ENCODE measurements at regions not wholly inside any gene's neighbourhood (a gene's known extent, or its start where the extent isn't known, plus 50 kb on each side); places are given as distances from the start of the nearest gene placed in this dataset.

DNA sequence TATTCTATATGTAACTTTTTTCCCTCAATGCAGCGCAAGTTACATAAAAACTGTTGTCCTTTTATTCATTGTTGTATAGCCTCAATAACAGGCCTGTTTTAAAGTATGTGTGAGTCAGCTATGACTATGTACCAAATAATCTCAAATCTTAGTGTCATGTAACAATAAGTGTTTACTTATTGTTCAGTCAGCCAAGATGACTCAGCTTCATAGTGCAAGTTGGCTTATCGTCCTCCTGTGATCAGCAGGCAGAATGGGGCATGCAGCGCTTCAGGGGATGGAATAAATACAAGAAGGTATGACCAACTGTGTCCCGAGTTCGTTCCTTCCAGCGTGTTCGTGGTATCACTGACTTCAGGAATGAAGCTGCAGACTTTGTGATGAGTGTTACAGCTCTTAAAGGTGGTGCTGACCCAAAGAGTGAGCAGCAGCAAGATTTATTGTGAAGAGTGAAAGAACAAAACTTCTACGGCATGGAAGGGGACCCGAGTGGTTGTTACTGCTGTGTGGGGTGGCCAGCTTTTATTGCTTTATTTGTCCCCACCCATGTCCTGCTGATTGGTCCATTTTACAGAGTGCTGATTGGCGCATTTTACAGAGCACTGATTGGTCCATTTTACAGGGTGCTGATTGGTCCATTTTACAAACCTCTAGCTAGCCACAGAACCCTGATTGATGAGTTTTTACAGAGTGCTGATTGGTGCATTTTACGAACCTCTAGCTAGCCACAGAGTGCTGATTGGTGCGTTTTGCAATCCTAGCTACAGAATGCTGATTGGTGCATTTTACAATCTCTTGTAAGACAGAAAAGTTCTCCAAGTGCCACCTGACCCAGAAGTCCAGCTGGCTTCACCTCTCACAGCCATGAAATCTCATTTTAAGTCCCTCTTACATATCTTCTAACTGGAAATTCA, 1016.0 kb downstream of the MCTP2 start:
- DNase-seq (ENCODE audit: low read depth in 2 of 2): peak; percentile 59 to 64

DNA sequence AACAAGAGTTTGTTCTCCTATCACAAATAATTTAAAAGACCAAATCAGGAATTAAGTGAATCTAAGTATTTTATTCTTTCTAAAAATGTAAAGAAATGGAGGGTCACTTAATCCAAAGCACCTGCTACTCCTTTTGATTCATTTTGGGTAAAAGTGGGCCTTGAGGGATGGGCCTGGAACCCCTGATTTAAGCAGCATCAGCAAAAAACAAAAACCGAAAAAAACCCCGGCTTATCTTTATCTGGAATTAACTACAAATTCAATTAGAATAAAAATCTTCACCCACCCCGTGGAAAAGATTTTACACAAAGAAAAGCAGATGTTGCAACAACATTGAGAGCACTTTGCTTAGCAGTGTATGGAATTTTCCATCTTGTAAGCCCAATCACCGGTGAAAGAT, 1018.2 kb downstream of the MCTP2 start:
- no peak for DNase-seq (ENCODE audit: low read depth in 2 of 2)

GRCh38 chr15:95252404-95252803, 1021.0 kb downstream of the MCTP2 start:
- no peak for DNase-seq (ENCODE audit: low read depth in 2 of 2)

GRCh38 chr15:95254263-95254662, 1022.9 kb downstream of the MCTP2 start:
- no peak for DNase-seq (ENCODE audit: low read depth in 2 of 2)

DNA sequence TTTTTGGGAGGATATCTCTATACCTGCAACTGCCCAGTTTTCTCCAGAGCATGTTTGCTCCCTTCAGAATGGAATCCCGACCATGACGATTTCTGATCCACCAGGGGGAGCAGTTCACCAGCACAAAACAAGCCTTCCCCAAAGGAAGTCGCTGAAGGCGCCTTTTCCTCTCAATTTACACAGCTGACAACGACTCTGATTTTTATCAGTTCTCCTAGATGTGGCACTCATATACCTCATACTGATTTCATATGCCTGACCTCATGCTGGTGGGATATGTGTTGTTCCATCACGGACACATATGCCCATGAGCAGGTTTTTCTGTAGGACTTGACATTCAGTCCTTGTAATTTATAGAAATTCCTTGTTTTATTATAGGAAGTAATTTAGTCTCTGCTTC, 1028.2 kb downstream of the MCTP2 start:
- DNase-seq (ENCODE audit: low read depth in 2 of 2): peak in 1 of 2 experiments; percentile 33

GRCh38 chr15:95259965-95260364, 1028.6 kb downstream of the MCTP2 start:
- DNase-seq (ENCODE audit: low read depth in 2 of 2): no peak

DNA sequence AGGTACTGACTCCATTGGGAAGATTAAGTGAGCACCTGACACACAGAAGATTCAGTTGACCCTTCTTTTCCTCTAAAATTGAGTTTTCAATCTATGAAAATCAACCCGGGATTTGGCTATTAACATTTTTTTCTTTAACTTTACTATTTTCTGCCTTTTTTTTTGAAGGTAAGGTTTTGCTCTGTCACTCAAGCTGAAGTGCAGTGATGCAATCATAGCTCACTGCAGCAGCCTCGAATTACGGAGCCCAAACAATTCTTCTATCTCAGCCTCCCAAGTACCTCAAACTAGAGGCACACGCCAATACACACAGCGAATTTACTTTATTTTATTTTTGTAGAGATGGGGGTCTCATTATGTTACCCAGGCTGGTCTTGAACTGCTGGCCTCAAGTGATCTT, 1029.5 kb downstream of the MCTP2 start:
- no peak for DNase-seq (ENCODE audit: low read depth in 2 of 2)

- no peak for DNase-seq (ENCODE audit: low read depth in 2 of 2)
Measured at GRCh38 chr15:95261546-95261945, 1030.2 kb downstream of the MCTP2 start.

DNA sequence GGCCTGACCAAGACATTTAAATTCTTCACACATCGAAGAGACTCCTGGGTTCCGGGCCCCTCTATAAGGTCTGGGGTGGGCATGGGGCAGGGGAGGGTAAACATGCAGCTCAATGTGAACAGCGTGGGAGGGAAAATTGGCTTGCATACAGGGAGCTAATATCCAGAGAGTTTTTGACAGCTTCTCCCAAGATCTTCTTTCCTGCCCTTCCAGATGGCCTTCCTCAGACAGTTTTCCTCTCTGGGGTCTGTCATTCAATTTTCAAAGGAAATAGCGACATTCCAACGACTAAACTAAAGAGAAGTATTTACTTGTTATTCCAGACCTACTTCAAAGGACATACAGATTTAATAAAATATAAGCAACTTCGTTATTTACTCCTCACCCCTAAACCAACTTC, 1030.6 kb downstream of the MCTP2 start:
- DNase-seq (ENCODE audit: low read depth in 2 of 2): no peak

- peak; percentile 54 to 62 for DNase-seq (ENCODE audit: low read depth in 2 of 2)
Measured at GRCh38 chr15:95262866-95263564, 1031.7 kb downstream of the MCTP2 start.

- no peak for DNase-seq (ENCODE audit: low read depth in 2 of 2)
Measured at GRCh38 chr15:95263751-95264150, 1032.4 kb downstream of the MCTP2 start.

GRCh38 chr15:95265419-95265997, 1034.1 kb downstream of the MCTP2 start:
- DNase-seq (ENCODE audit: low read depth in 2 of 2): no peak

GRCh38 chr15:95266451-95267061, 1035.2 kb downstream of the MCTP2 start:
- DNase-seq (ENCODE audit: low read depth in 2 of 2): peak in 1 of 2 experiments; percentile 41

- DNase-seq (ENCODE audit: low read depth in 2 of 2): no peak
Measured at GRCh38 chr15:95267481-95267880, 1036.1 kb downstream of the MCTP2 start.

DNA sequence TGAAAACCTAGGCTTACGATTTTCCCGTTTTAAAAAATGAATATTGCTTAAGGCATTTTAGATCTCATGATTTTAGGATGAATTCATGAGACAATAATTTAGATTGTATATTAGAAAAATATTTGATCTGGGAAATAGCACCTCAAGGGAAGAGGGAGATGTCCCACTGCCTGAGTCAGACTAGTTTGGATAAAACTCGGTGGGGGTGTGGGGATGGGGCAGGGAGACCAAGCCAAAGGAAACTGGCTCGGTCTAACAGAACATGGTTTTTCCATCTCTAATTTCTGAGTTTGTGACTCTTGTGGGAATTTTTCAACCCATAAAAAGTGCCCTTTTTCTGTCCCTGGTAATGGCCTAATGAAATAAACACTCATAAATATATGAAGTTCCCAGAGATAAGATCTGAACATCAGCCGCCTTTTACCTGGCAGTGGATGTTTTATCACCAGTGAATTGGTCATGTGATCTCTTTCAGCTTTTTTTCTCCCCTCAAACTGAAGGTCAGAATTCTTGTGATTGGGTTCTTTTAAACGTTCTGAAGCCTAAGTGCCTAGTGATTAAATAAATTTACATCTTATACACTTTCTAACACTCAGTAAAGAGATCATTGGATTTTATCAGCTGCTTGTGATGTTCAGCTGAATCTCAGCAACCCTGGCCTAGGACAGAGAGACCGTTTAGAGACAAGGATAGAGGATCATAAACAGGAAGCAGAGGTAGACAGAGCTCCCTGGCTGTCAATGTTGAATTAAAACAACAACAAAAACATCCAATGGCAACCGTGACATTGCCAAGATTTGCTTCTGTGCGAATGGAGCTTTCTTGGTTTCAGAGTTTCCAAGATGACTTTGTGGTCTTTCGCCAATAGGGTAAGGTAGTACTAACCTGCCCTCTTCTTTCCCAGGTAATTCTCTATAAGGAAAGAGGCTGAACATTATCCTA, 1038.2 kb downstream of the MCTP2 start:
- DNase-seq (ENCODE audit: low read depth in 2 of 2): no peak

GRCh38 chr15:95274101-95274500, 1042.7 kb downstream of the MCTP2 start:
- no peak for DNase-seq (ENCODE audit: low read depth in 2 of 2)

GRCh38 chr15:95277266-95277665, 1045.9 kb downstream of the MCTP2 start:
- DNase-seq (ENCODE audit: low read depth in 2 of 2): no peak

- no peak for DNase-seq (ENCODE audit: low read depth in 2 of 2)
Measured at GRCh38 chr15:95278532-95279245, 1047.3 kb downstream of the MCTP2 start.

GRCh38 chr15:95279277-95280019, 1048.1 kb downstream of the MCTP2 start:
- DNase-seq (ENCODE audit: low read depth in 2 of 2): no peak

- DNase-seq (ENCODE audit: low read depth in 2 of 2): no peak
Measured at GRCh38 chr15:95280711-95281110, 1049.3 kb downstream of the MCTP2 start.
